GM12878 (cell line): ENCODE measurements at regions not wholly inside any gene's neighbourhood (a gene's known extent, or its start where the extent isn't known, plus 50 kb on each side); places are given as distances from the start of the nearest gene placed in this dataset.

Experiments
- ATAC-seq: fragments of 200-7000 bp; cut with Tn5 transposase; 3 replicates; pipeline ENCODE4 v1.9.1; 2020; ENCODE audit warnings: mild to moderate bottlenecking, moderate library complexity
- BruUV-seq: library from RNA; stranded (reverse); fragments of 400-500 nt; replicated peaks from 2 replicates; lab custom pipeline; 2021; lab: Mats Ljungman, UMichigan
- CTCF ChIA-PET: fragments of 300-600 bp; sonication (Branson Sonifier 250); formaldehyde crosslinking; extraction: SDS; loops from one replicate; lab custom pipeline; 2021; ENCODE audit warnings: inconsistent platforms; lab: Yijun Ruan, JAX
- POLR2A ChIA-PET: fragments of 350-600 bp; formaldehyde crosslinking; extraction: SDS; loops from one replicate; lab custom pipeline; 2021; ENCODE audit warnings: inconsistent platforms; lab: Charles Lee
- RAD21 ChIA-PET: fragments of 300-600 bp; sonication (Branson Sonifier 250); formaldehyde crosslinking; loops from one replicate; lab custom pipeline; 2023; ENCODE audit warnings: antibody characterized with exemption; ENCODE audit not compliant: unreplicated experiment; lab: Charles Lee
- SMC1A ChIA-PET: fragments of 300-600 bp; sonication (Branson Sonifier 250); formaldehyde crosslinking; loops from one replicate; lab custom pipeline; 2023; ENCODE audit not compliant: unreplicated experiment, uncharacterized antibody; lab: Charles Lee
- DNase-seq: peaks from one replicate; pipeline ENCODE4 v3.0.0-alpha.2; 2011; ENCODE audit warnings: low read depth, low spot score
- FAIRE-seq: peaks from 3 replicates; lab custom pipeline; 2011; peaks lifted over from hg19 to GRCh38; lab: Jason Lieb, UNC
- H2AFZ ChIP-seq: 2 replicates; pipeline ENCODE4 v1.6.0; 2011; ENCODE audit warnings: low read depth, low read length, control low read depth; ENCODE audit not compliant: control insufficient read depth
- H3K27ac ChIP-seq: 2 replicates; pipeline ENCODE4 v1.5.1; 2011; ENCODE audit warnings: control low read depth; ENCODE audit not compliant: control insufficient read depth, insufficient read depth
- H3K27me3 ChIP-seq, 2 experiments: replicated peaks in 1 of 2; 2 replicates each; pipeline versions ENCODE4 v1.6.0 to v1.6.1; 2011; ENCODE audit warnings: low read length in 1 of 2; ENCODE audit not compliant: control insufficient read depth in 2 of 2, insufficient read depth in 2 of 2
- H3K36me3 ChIP-seq, 2 experiments: 2 replicates each; pipeline ENCODE4 v1.5.1; 2011; ENCODE audit warnings: low read length in 1 of 2; ENCODE audit not compliant: control insufficient read depth in 2 of 2, insufficient read depth in 2 of 2
- H3K4me1 ChIP-seq: 2 replicates; pipeline ENCODE4 v1.6.1; 2011; ENCODE audit warnings: mild to moderate bottlenecking, low read length, moderate library complexity, mixed read lengths; ENCODE audit not compliant: control insufficient read depth, insufficient read depth
- H3K4me2 ChIP-seq: 2 replicates; pipeline ENCODE4 v1.6.0; 2011; ENCODE audit warnings: control low read depth; ENCODE audit not compliant: control insufficient read depth, insufficient read depth
- H3K4me3 ChIP-seq: fragments of 200-600 bp; sonication (generic); 2 replicates; pipeline ENCODE4 v1.5.1; 2016
- H3K79me2 ChIP-seq: 2 replicates; pipeline ENCODE4 v1.6.0; 2011; ENCODE audit warnings: low read length; ENCODE audit not compliant: control insufficient read depth, insufficient read depth
- H3K9ac ChIP-seq: 2 replicates; pipeline ENCODE4 v1.8.0; 2011; ENCODE audit warnings: low read length, control low read depth, mixed read lengths; ENCODE audit not compliant: control insufficient read depth, insufficient read depth
- H3K9me3 ChIP-seq: replicated peaks from 3 replicates; pipeline ENCODE4 v1.5.1; 2011; ENCODE audit warnings: mild to moderate bottlenecking, low read length; ENCODE audit not compliant: control insufficient read depth, insufficient read depth
- H4K20me1 ChIP-seq: 2 replicates; pipeline ENCODE4 v1.6.0; 2011; ENCODE audit not compliant: control insufficient read depth, insufficient read depth
- CHD1 ChIP-seq: IDR thresholded peaks from 2 replicates; pipeline ENCODE4 v1.6.1; 2012; ENCODE audit warnings: low read depth, low read length, improper control_type of control experiment
- CREM ChIP-seq: IDR thresholded peaks from 2 replicates; pipeline ENCODE4 v1.6.1; 2014; ENCODE audit warnings: antibody characterized with exemption, low read depth
- IKZF1 ChIP-seq: fragments of 450-650 bp; conservative IDR thresholded peaks from 2 replicates; pipeline ENCODE4 v1.6.1; 2017; ENCODE audit warnings: antibody characterized with exemption, mild to moderate bottlenecking
- IRF3 ChIP-seq: fragments of 450-650 bp; IDR thresholded peaks from 2 replicates; pipeline ENCODE4 v1.6.1; 2014; ENCODE audit warnings: mild to moderate bottlenecking
- IRF5 ChIP-seq: fragments of 450-650 bp; IDR thresholded peaks from 2 replicates; pipeline ENCODE4 v1.6.1; 2017; ENCODE audit warnings: borderline replicate concordance
- KAT2A ChIP-seq: conservative IDR thresholded peaks from 2 replicates; pipeline ENCODE4 v1.6.1; 2011; ENCODE audit warnings: low read depth, low read length; ENCODE audit not compliant: control insufficient read depth
- KLF5 ChIP-seq: fragments of 450-650 bp; IDR thresholded peaks from 2 replicates; pipeline ENCODE4 v1.6.1; 2014; ENCODE audit warnings: mild to moderate bottlenecking; ENCODE audit not compliant: partially characterized antibody
- MLLT1 ChIP-seq: fragments of 450-650 bp; IDR thresholded peaks from 2 replicates; pipeline ENCODE4 v1.6.1; 2016; ENCODE audit warnings: mild to moderate bottlenecking
- NFIC ChIP-seq: IDR thresholded peaks from 2 replicates; pipeline ENCODE4 v1.6.1; 2012; ENCODE audit warnings: low read depth, mild to moderate bottlenecking, inconsistent platforms, low read length, moderate library complexity
- RELA ChIP-seq: fragments of 450-650 bp; IDR thresholded peaks from 2 replicates; pipeline ENCODE4 v1.8.0; 2014; ENCODE audit warnings: borderline replicate concordance; ENCODE audit not compliant: partially characterized antibody
- SIX5 ChIP-seq: IDR thresholded peaks from 2 replicates; pipeline ENCODE4 v1.6.1; 2011; ENCODE audit warnings: mild to moderate bottlenecking, low read depth, low read length, moderate library complexity; ENCODE audit not compliant: severe bottlenecking
- STAT1 ChIP-seq: fragments of 450-650 bp; conservative IDR thresholded peaks from 2 replicates; pipeline ENCODE4 v1.6.1; 2014; ENCODE audit warnings: antibody characterized with exemption, mild to moderate bottlenecking
- SUZ12 ChIP-seq: fragments of 200-600 bp; sonication (generic); IDR thresholded peaks from one replicate; pipeline ENCODE4 v1.6.1; 2018; ENCODE audit warnings: antibody characterized with exemption, mild to moderate bottlenecking; ENCODE audit not compliant: unreplicated experiment
- YBX1 ChIP-seq: fragments of 450-650 bp; IDR thresholded peaks from 2 replicates; pipeline ENCODE4 v1.6.1; 2016; ENCODE audit warnings: antibody characterized with exemption
- YY1 ChIP-seq: IDR thresholded peaks from 2 replicates; pipeline ENCODE4 v1.6.1; 2011; ENCODE audit warnings: low read depth, mild to moderate bottlenecking, low read length
- ZNF207 ChIP-seq: fragments of 450-650 bp; IDR thresholded peaks from 2 replicates; pipeline ENCODE4 v1.6.1; 2014; ENCODE audit warnings: antibody characterized with exemption, mild to moderate bottlenecking, borderline replicate concordance
- WGBS: methylation state at CpG from one replicate; pipeline ENCODE4 v1.1.6; 2016; ENCODE audit warnings: low lambda C conversion rate; ENCODE audit not compliant: insufficient replicate concordance, insufficient coverage; ENCODE audit errors: missing lambda C conversion rate; 5-methylcytosine and 5-hydroxymethylcytosine counted together
- in situ Hi-C: fragments of 300-500 bp; cut with MboI; formaldehyde crosslinking; loops from 9 replicates; pipeline ENCODE4 v1.14.3; 2018; ENCODE audit warnings: mixed read lengths
- intact Hi-C: fragments of 100-400 bp; cut with micrococcal nuclease; formaldehyde crosslinking; loops from one replicate; pipeline ENCODE4 v1.14.2; 2022; ENCODE audit not compliant: unreplicated experiment

GRCh38 chr11:29578806-29579205, 438.0 kb downstream of the KCNA4 start:
- Histone ChIP-seq H3K4me2 (no peak overlapping the region), H4K20me1 (no peaks in the 10 kb centered on the region), H3K4me3 (no peak overlapping the region), H3K9ac (no peak overlapping the region), H3K4me1 (no peaks in the 10 kb centered on the region), H3K27me3 (no peaks in the 10 kb centered on the region), H3K27ac (no peak overlapping the region), H3K36me3 (no peaks in the 10 kb centered on the region), H3K9me3 (no peaks in the 10 kb centered on the region), H2AFZ (no peak overlapping the region), H3K79me2 (no peaks in the 10 kb centered on the region)
- TF ChIP-seq IRF3 (no peak), ZNF207 (no peak), IRF5 (no peak), YY1 (no peak), KLF5 (no peak)
- 0% methylated on average over 2 of the region's 2 CpGs for WGBS
- ChIA-PET CTCF (interaction anchor here (2.6 kb wide), 1 partner anchor 15 kb away, joined by 7 read pairs; no protein-coding TSS in a partner anchor), RAD21 (no interaction called here), POLR2A (no interaction called here), SMC1A (no interaction called here)
- in situ Hi-C loops (no loop called here), intact Hi-C loops (no loop called here)
- no TSS peak for BruUV-seq
- FAIRE-seq: no peak
- DNase-seq: no peak
- ATAC-seq: no peak

GRCh38 chr11:29564486-29564885, 452.3 kb downstream of the KCNA4 start:
- Histone ChIP-seq H3K9me3 (no peaks in the 10 kb centered on the region), H3K9ac (no peak overlapping the region), H3K4me2 (no peak overlapping the region), H3K36me3 (no peaks in the 10 kb centered on the region), H4K20me1 (no peaks in the 10 kb centered on the region), H3K4me1 (no peaks in the 10 kb centered on the region), H3K27ac (no peak overlapping the region), H2AFZ (no peak overlapping the region), H3K27me3 (no peaks in the 10 kb centered on the region), H3K79me2 (no peaks in the 10 kb centered on the region), H3K4me3 (no peak overlapping the region)
- no peak for ATAC-seq
- no TSS peak for BruUV-seq
- intact Hi-C loops (no loop called here), in situ Hi-C loops (no loop called here)
- ChIA-PET SMC1A (no interaction called here), CTCF (interaction anchor here (2.9 kb wide), 1 partner anchor 14 kb away, joined by 7 read pairs; no protein-coding TSS in a partner anchor), RAD21 (no interaction called here), POLR2A (no interaction called here)
- no peak for DNase-seq
- no peak for FAIRE-seq
- TF ChIP-seq CREM (no peak), IKZF1 (no peak), CHD1 (no peak), SIX5 (no peak), MLLT1 (no peak), STAT1 (no peak), NFIC (no peak), YBX1 (no peak), SUZ12 (no peak), KAT2A (no peak), RELA (no peak)
